ENCODE measurements at regions not wholly inside any gene's neighbourhood (a gene's known extent, or its start where the extent isn't known, plus 50 kb on each side); places are given as distances from the start of the nearest gene placed in this dataset.

DNA sequence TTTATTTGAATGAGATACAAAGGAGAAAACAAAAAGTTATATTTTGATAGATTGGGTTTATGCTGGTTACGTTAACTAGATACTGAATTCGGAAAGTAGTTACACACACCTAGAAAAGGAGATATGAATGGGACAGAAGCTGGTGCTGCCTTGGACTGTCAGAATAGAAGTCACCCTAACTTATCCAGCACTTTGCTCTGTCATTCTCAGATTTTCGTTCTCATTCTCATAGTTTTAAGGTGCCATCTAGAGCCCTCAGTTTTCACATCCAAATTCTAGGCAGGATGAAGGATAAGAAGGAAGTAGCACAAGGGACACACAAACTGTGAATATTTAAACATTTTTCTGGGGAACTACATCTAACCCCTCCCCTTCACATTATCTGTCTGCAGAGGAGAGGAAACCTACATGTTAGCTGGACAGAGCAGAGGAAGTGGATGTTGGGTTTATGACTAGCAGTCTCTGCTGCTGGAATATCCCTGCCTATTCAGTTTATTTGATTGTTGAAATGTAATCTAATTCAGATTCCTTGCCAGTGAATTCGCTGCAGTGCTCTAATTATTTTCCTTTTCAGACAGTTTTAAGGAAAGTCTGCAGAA is 521.9 kb downstream of the FAT4 start:
- Histone ChIP-seq H3K9ac (ENCODE audit: low read length) (no peak overlapping the region), H4K20me1 (ENCODE audit: insufficient read depth, low read length) (no peaks in the 10 kb centered on the region), H3K9me3 (replicated peaks; ENCODE audit: insufficient read depth, low read length) (no peaks in the 10 kb centered on the region), H3K36me3 (replicated peaks; ENCODE audit: insufficient read depth, low read length) (no peaks in the 10 kb centered on the region), H3K79me2 (ENCODE audit: low read length) (no peaks in the 10 kb centered on the region), H3F3A (ENCODE audit: insufficient read depth, low read length) (no peaks in the 10 kb centered on the region), H3K9me2 (replicated peaks; ENCODE audit: insufficient read depth, low read length) (no peaks in the 10 kb centered on the region), H3K27ac (ENCODE audit: low read length) (no peak overlapping the region), H3K4me3 (ENCODE audit: low read length) (no peak overlapping the region), H3K27me3 (replicated peaks; ENCODE audit: insufficient read depth, low read length) (no peaks in the 10 kb centered on the region), H3K4me2 (ENCODE audit: low read depth, low read length) (no peak overlapping the region), H2AFZ (ENCODE audit: low read length) (no peak overlapping the region), H3K4me1 (ENCODE audit: low read length) (no peaks in the 10 kb centered on the region)
- TF ChIP-seq EZH2 (optimal IDR thresholded peaks at IDR 0.05; ENCODE audit: low read depth, low read length): no peak
- TF ChIP-seq, protein P1, sequence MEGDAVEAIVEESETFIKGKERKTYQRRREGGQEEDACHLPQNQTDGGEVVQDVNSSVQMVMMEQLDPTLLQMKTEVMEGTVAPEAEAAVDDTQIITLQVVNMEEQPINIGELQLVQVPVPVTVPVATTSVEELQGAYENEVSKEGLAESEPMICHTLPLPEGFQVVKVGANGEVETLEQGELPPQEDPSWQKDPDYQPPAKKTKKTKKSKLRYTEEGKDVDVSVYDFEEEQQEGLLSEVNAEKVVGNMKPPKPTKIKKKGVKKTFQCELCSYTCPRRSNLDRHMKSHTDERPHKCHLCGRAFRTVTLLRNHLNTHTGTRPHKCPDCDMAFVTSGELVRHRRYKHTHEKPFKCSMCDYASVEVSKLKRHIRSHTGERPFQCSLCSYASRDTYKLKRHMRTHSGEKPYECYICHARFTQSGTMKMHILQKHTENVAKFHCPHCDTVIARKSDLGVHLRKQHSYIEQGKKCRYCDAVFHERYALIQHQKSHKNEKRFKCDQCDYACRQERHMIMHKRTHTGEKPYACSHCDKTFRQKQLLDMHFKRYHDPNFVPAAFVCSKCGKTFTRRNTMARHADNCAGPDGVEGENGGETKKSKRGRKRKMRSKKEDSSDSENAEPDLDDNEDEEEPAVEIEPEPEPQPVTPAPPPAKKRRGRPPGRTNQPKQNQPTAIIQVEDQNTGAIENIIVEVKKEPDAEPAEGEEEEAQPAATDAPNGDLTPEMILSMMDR (IDR thresholded peaks at IDR 0.05; ENCODE audit: low read length): no peak
- no peak for TF ChIP-seq EZH2phosphoT487 (IDR thresholded peaks at IDR 0.05; ENCODE audit: low read length)
- DNase-seq: no peak

DNA sequence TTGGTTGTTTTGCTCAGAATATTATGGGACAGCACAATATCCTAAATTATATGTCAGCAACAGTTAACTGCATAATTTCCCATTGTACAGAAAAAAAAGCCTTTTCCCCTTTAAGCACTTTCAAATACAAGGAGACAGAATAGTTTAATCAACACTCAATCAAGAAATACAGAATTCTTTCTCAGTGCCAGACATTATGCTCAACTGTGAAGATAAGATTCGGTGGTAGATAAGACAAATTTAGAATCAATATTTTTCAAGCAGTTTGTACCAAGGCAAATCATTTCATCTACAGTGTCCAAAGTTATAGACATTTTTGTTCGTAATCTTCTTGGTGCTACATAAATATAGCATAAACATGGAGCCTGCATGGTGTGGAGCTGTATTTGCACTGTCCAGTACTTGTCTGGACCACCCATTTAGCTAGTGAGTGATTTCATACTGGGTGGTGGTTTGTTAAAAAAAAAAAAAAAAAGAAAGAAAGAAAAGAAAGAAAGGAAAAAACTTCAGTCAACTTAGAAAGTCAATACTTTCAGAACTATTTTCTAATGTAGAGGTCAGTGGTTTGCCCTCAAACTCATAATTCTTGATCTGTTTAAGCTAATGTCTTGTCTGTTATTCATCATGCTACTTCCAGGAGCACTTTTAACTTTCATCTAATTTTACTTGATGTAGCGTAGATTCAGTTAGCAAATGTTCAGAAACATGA is 522.9 kb downstream of the FAT4 start:
- Histone ChIP-seq H3K27me3 (replicated peaks; ENCODE audit: insufficient read depth, low read length) (no peaks in the 10 kb centered on the region), H3K4me1 (ENCODE audit: low read length) (no peaks in the 10 kb centered on the region), H3F3A (ENCODE audit: insufficient read depth, low read length) (no peaks in the 10 kb centered on the region), H3K27ac (ENCODE audit: low read length) (no peak overlapping the region), H2AFZ (ENCODE audit: low read length) (no peak overlapping the region), H3K36me3 (replicated peaks; ENCODE audit: insufficient read depth, low read length) (no peaks in the 10 kb centered on the region), H4K20me1 (ENCODE audit: insufficient read depth, low read length) (no peaks in the 10 kb centered on the region), H3K9me3 (replicated peaks; ENCODE audit: insufficient read depth, low read length) (no peaks in the 10 kb centered on the region), H3K9ac (ENCODE audit: low read length) (no peak overlapping the region), H3K4me2 (ENCODE audit: low read depth, low read length) (no peak overlapping the region), H3K79me2 (ENCODE audit: low read length) (no peaks in the 10 kb centered on the region), H3K9me2 (replicated peaks; ENCODE audit: insufficient read depth, low read length) (no peaks in the 10 kb centered on the region), H3K4me3 (ENCODE audit: low read length) (no peak overlapping the region)
- TF ChIP-seq EZH2 (optimal IDR thresholded peaks at IDR 0.05; ENCODE audit: low read depth, low read length) (no peak), EZH2phosphoT487 (IDR thresholded peaks at IDR 0.05; ENCODE audit: low read length) (no peak)
- TF ChIP-seq, protein P1 (IDR thresholded peaks at IDR 0.05; ENCODE audit: low read length): no peak
- no peak for DNase-seq

DNA sequence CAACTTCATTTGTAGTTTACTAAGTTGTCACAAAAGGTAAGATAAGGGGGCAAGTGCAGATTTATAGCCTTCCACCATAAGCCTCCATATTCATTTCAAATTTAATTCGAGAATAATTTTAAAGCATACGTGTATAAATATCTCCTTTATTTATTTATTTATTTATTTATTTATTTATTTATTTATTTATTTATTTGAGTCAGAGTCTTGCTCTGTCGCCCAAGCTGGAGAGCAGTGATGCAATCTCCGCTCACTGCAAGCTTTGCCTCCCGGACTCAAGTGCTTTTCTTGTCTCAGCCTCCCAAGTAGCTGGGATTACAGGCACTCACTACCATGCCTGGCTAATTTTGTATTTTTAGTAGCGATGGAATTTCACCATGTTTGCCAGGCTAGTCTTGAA is 523.4 kb downstream of the FAT4 start:
- Histone ChIP-seq H3K9me3 (replicated peaks; ENCODE audit: insufficient read depth, low read length) (no peaks in the 10 kb centered on the region), H3K27ac (ENCODE audit: low read length) (no peak overlapping the region), H3F3A (ENCODE audit: insufficient read depth, low read length) (no peaks in the 10 kb centered on the region), H3K79me2 (ENCODE audit: low read length) (no peaks in the 10 kb centered on the region), H3K4me2 (ENCODE audit: low read depth, low read length) (no peak overlapping the region), H3K36me3 (replicated peaks; ENCODE audit: insufficient read depth, low read length) (no peaks in the 10 kb centered on the region), H3K4me3 (ENCODE audit: low read length) (no peak overlapping the region), H4K20me1 (ENCODE audit: insufficient read depth, low read length) (no peaks in the 10 kb centered on the region), H3K9me2 (replicated peaks; ENCODE audit: insufficient read depth, low read length) (no peaks in the 10 kb centered on the region), H3K27me3 (replicated peaks; ENCODE audit: insufficient read depth, low read length) (no peaks in the 10 kb centered on the region), H3K9ac (ENCODE audit: low read length) (no peak overlapping the region), H3K4me1 (ENCODE audit: low read length) (no peaks in the 10 kb centered on the region), H2AFZ (ENCODE audit: low read length) (no peak overlapping the region)
- TF ChIP-seq EZH2 (optimal IDR thresholded peaks at IDR 0.05; ENCODE audit: low read depth, low read length) (no peak), EZH2phosphoT487 (IDR thresholded peaks at IDR 0.05; ENCODE audit: low read length) (no peak)
- TF ChIP-seq, protein P1 (IDR thresholded peaks at IDR 0.05; ENCODE audit: low read length): no peak
- no peak for DNase-seq
